DMS 273 (cell line): ENCODE measurements at regions not wholly inside any gene's neighbourhood (a gene's known extent, or its start where the extent isn't known, plus 50 kb on each side); places are given as distances from the start of the nearest gene placed in this dataset.

ENCODE experiments used
- DNase-seq: peaks from one replicate; lab custom pipeline; 2025; ENCODE audit not compliant: unreplicated experiment; lab: John Stamatoyannopoulos, UW

DNA sequence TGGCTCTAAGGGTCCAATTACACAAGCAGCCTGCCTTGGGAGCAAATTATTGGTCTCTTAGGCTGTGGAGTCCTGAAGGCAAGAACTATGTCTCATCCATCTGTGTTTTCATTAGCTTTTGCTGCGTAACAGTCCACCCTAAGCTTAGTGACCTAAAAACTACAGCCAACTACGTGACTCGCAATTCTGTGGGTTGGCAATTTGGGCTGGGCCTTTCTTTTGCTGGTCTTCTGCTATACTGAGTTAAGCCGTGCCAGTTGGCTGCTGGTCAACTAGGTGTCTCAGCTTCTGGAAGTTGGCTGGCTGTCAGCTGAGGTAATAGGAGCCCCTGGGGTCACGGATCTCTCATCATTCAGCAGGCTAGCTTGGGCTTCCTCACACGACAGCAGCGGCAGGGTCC, 205.6 kb upstream of the S100G start:
- peak; percentile 60 for DNase-seq

- peak; percentile 70 for DNase-seq
These were observed 204.7 kb upstream of the S100G start for GRCh38 chrX:16445166-16445752.

DNA sequence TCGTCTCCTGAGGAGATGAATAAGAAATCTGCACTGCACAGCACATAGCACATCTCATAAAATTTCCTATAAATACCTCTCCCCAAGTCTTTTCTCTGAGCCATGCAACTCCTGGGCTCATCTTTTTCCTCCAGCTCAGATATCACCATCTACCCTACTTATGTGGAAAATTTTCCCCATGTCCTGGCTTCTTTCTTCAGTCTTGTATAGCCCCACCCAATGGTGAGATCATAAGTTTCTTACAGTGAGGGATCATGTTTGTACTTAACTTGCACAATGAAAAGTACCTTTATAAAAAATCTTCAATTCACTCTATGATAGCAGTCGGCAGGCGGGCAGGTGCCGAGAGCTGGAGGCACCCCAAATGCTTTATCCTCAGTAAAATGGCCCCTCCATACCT, 198.6 kb upstream of the S100G start:
- no peak for DNase-seq

DNA sequence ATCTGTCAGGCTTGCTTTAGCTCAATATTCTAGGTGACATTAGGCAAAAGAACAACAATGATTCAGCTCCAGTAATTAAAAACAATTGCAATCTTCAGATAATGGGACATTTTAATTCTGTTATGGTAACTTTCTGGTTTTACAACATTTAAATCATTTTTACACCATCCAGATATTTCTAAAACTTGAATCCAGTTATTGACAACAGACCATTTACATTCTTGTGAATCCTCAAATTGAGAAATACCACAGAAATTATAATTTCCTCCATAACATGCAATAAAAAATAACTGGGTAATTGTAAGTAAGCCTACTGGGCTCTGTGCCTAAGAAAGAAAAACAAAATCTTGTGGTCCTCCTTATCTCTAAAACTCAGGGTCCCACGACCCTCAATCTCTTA, 195.0 kb upstream of the S100G start:
- DNase-seq = no peak

DNA sequence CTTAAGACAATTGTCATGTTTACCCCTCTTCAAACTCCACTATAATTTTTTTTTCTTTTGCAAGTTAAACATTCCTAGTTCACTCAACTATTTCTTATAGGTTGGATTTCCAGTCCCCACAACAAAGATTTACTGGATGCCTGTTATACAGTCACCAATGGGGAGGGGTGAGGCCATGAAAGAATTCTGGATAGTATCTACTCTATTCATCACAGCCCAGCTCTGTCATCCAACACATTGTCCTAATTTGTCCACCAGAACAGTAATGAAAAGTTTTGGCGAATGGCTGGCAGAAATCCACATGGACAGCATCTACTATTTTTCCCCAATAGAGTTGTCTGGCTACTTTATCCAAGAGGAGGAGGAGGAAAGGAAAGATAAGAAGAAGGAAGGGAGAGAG, 192.7 kb upstream of the S100G start:
- no peak for DNase-seq

- no peak for DNase-seq
These were observed 191.8 kb upstream of the S100G start for GRCh38 chrX:16458208-16458607.

DNA sequence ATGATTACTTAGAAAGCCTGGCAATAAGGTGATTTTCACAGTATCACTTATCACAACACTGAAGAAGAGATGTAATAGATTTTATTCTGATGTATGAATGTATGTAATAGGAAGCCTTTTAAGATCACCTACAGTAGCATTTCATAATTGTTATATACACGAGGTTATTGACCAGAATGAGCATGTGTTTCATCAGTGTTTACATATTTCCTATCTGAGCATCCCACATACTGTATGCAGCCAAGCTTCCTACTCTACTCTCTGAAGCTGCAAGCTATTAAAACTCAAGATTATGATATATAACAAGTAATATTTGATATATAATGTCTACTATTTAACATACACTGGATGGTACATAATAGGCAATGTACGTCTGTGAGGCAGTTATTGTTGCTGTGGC, 190.9 kb upstream of the S100G start:
- no peak for DNase-seq

DNA sequence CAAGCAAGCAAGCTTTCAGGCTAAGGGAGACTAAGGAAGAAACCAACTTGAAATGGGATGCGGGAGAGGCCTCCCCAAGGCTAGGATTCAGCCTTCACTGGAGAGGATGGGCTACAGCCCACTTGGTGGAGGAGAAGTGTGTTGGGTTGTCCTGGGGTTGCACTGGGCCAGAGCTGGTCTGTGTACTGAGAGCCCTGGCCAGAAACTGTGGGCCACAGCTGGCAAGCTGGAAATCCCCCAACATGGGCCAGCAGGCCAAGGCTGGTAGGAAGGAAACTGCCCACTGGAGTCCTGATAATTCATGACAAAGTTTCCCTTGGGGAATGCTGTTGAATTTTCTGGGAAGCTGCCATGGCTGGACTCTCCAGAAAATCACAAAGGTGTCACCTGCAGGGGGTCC, 188.0 kb upstream of the S100G start:
- no peak for DNase-seq

DNA sequence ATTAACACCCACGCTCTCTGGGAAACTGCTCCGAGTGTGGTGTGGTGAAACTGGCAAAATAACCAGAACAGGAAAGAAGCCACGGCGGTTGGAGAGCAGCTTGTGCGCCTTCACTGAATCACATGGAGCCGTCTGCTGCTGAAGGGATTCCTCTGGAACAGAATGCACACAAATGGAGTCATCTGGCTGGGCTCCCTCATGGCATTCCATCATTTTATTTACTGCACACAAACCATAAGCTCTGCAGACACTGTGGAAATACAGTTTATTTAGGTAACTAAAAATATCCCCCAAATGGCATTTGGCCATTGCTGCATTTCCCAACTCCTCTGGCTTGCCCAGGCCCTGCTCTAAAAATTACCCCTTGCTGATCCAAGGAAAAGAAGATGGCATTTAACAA, 187.0 kb upstream of the S100G start:
- no peak for DNase-seq

GRCh38 chrX:16464369-16464768, 185.6 kb upstream of the S100G start:
- no peak for DNase-seq

DNA sequence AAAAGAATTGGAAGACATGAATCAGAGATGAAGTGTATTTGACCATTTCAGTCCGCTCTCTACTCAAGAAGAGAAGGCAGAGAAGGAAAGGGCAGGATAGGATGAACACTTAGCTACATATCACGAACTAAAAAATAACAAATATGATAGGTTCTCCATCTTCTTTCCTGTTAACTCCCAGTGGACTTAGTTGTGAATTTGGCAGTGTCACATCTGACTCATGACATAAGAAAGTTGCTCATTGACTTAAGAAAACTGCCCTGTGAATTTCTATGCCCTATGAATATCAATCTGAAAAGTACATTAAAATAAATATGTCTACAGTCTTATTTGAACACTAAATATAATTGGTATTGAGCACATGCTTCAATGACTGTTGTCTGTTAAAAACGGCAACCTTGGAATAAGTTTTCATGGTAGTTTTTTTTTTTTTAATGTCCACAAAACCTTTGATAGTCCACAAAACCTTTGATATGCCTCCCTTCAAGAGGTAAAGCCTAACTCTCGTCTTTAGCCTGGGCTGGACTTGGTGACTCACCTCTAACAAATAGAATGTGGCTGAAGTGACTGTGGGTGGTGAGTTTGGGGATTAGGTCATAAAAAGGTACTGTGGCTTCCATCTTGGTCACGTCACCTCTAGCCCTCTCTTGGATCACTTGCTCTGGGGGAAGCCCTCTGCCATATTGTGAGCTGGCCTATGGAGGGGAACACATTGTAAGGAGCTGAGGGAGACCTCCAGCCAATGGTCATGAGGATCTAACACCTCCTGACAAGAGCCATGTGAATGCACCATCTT, 184.7 kb upstream of the S100G start:
- DNase-seq = no peak

DNA sequence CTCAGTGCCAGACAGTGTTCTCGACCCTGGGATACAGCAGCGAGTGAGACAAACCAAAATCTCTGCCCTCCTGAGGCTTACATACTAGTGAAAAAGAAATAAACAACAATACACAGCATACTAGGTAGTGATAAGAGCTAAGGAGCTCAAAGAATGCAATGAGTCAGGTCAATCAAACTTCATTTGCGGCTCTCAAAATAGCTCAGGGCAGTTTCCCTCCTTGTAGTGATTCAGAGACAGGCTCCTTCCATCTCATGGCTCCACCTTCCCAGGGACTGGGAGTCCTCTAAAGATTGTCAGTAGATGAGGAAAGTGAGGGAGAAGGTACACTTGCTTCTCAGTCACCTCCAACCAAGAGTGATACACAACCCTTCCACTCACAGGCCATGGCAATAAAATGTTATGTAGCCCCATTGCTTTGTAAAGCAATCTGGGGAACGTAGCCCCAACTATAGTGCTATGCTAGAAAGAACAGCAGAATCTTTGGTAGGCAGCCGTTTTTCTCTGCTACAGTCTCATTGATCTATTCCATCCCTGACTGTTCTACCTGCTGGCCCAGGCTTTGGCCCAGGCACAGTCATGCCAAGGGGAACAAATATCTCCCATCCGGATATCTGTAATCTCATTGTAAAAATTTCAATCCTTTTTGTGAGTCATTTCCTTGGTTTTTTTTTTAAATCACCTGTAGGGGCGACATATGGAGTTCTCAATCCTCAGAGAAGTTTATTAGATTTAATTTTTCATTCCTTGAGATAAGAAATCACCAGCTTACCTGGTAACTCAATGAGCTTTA, 183.1 kb upstream of the S100G start:
- DNase-seq = no peak

- peak; percentile 52 for DNase-seq
These were observed 180.1 kb upstream of the S100G start for GRCh38 chrX:16469870-16470269.

GRCh38 chrX:16472345-16472744, 177.6 kb upstream of the S100G start:
- no peak for DNase-seq

DNA sequence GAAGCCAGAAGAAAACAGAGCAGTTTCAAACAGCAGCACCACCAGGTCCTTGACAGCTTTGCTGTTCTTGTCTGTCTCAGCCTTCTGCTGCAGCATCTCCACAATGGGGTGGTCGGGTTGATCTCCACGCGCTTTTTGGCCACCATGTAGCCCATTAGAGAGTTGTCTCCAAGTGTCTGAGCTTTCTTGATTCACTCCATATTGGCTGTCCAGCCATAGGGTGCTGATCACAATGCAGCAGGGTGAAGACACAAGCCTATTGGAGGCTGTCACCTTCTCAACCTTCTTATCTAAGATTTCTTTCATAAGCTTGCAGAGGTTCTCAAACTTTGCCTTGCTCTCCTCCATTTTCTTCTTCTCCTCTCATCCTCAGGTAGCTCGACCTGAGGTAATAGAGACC, 175.4 kb upstream of the S100G start:
- DNase-seq = no peak

GRCh38 chrX:16476009-16476408, 173.9 kb upstream of the S100G start:
- DNase-seq = no peak

DNA sequence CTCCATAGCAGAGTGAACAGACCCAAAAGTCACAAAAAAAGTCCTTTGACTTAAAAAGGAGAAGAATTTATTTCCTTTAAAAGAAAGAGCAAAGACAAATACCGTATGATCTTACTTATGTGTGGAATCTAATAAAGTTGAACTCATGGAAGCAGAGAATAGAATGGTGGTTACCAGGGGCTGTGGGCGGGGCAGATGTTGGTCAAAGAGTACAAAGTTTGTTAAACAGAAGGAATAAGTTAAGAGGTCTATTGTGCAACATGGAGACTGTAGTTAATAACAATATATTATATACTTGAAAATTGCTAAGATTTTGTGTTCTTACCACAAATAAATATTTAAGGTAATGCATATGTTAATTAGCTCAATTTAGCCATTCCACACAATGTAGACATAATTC, 173.3 kb upstream of the S100G start:
- no peak for DNase-seq

DNA sequence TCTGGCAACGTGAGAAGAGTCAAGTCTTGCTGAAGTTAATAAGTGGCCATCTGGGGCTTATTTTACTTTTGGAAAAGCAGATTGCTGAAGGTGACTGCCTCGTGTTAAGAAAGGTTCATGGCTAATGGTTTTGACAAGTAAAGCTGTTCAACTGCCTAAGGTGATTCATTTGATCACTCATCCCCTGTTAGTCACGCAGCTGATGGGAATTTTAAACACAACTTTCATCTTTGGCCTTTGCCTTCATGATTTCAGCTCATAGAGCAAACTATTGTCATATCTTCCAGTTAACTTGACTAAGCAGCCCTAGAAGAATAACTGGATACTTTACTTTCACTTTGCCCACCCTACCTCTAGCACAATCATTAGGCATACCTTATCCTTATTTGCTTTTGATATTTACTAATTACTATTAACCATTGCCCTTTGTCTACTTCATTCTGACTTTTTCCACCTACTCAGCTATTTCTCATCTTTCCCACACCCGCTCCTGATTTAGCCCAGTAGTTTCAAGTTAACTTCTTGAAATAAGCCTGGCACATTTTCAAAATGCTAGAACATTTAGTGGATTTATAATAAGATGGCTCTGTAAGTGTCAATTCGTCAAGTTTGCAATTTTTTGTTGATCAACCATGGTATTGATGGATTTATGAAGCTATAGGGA, 170.6 kb upstream of the S100G start:
- peak; percentile 29 for DNase-seq

GRCh38 chrX:16480049-16480448, 169.9 kb upstream of the S100G start:
- DNase-seq = no peak

DNA sequence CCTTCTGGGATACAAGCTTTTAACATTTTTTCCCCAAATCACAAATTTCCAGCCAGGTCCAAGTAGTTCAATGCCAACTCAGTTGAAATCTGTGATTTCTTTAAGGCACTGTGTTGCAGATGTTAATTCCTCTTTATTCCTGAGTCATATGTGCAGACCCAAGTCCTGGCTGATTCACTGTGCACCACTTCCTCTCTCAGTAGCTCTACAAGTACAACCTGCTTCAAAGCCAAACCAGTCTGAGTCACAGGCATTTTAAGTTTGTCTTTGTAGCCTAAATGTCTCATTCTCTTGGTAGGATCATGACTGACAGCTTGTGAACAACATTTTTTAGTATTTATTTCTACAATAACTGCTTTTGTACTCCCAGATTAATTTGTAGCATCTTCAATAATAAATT, 165.6 kb upstream of the S100G start:
- no peak for DNase-seq

GRCh38 chrX:16487620-16488385, 162.2 kb upstream of the S100G start:
- no peak for DNase-seq
